ENCODE measurements at regions not wholly inside any gene's neighbourhood (a gene's known extent, or its start where the extent isn't known, plus 50 kb on each side); places are given as distances from the start of the nearest gene placed in this dataset.

DNA sequence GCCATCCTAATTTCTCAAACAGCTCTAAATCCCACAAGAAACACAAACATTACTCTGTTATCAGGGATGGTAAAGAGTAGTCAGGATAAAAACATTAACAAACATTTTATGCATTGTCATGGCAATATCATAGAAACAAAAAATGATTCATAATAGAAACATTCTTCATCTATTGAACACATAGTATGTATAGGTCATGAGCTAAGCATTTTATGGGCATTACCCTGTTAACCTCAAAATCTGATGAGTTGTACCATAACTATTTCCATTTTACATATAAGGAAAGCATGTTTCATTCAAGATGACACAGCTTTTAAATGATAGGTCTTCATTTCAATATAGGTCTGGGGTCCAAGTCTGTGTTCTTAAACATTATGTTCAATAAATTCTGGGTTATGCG, 344.9 kb downstream of the RND3 start:
- TF ChIP-seq POLR2AphosphoS5 (IDR thresholded peaks at IDR 0.05; ENCODE audit: insufficient read depth, low read depth, low read length) (no peak), EZH2 (IDR thresholded peaks at IDR 0.05; ENCODE audit: borderline replicate concordance, low read depth, low read length, severe bottlenecking) (no peak), JUN (IDR thresholded peaks at IDR 0.05; ENCODE audit: borderline replicate concordance, insufficient read depth, insufficient read length, low read depth) (peak; percentile 96)
- TF ChIP-seq, protein P1, sequence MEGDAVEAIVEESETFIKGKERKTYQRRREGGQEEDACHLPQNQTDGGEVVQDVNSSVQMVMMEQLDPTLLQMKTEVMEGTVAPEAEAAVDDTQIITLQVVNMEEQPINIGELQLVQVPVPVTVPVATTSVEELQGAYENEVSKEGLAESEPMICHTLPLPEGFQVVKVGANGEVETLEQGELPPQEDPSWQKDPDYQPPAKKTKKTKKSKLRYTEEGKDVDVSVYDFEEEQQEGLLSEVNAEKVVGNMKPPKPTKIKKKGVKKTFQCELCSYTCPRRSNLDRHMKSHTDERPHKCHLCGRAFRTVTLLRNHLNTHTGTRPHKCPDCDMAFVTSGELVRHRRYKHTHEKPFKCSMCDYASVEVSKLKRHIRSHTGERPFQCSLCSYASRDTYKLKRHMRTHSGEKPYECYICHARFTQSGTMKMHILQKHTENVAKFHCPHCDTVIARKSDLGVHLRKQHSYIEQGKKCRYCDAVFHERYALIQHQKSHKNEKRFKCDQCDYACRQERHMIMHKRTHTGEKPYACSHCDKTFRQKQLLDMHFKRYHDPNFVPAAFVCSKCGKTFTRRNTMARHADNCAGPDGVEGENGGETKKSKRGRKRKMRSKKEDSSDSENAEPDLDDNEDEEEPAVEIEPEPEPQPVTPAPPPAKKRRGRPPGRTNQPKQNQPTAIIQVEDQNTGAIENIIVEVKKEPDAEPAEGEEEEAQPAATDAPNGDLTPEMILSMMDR (IDR thresholded peaks at IDR 0.05; ENCODE audit: extremely low read depth in 1 of 2, insufficient read depth in 1 of 2, low read depth in 1 of 2, low read length in 2 of 2) = no peak
